ENCODE measurements at regions not wholly inside any gene's neighbourhood (a gene's known extent, or its start where the extent isn't known, plus 50 kb on each side); places are given as distances from the start of the nearest gene placed in this dataset.

DNA sequence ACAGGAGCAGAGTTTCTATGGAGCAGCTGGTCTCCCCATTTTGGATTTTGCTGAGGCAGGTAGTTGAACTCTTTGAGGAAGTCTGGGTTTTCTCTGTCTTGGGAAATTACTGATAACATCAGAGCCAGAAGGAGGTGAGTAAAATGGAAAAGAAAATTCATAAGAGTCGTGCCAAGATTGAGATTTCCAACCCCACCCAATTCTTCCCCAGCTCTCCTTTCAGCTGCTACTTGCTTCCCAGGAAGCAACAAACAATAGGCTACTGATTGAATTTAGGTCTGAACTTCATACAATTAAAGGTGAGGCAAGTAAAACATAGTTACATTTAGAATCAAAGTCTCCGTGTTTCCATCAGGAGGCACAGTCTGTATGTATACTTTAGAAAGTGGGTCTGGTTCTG, 54.6 kb upstream of the EOLA2 start:
- DNase-seq (ENCODE audit: low read depth), result no peak

DNA sequence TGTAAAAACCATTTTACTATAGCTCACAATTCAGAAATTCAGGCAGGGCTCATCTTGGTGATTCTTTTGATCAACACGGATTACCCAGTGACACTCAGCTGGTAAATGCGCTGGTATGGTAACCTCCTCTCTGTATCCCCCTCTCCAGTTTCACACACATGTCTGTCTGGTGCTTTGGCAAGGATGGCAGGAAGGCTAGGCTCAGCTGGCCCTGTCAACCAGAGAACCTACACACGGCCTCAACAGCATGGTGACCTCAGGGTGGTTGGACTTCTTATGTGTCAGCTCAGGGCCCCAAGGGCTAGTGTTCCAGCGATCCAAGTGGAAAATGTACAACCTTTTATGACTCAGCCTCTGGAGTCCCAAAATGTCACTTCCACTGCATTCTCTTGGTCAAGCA, 55.7 kb upstream of the EOLA2 start:
- no peak for DNase-seq (ENCODE audit: low read depth)

DNA sequence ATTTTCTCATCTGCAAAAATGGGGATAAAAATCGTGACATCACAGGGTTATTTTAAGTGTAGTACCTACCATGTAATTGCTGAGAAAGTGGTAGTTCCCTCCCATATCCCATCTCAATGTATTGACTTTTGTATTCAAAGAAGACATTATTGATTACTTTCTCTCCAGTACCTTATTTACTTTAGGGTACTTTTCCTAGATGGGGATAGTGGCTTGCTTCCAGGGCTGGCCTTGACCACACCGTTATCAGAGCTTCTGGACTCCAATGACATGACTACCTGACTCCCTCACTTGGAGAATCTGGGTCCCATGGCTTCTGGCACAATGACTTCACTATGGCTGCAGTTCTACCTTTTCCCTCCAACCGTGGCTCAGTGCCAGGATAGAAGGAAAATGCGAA, 58.2 kb upstream of the EOLA2 start:
- no peak for DNase-seq (ENCODE audit: low read depth)

- DNase-seq (ENCODE audit: low read depth), result no peak
Measured at GRCh38 chrX:150005027-150005426, 66.7 kb upstream of the EOLA2 start.

DNA sequence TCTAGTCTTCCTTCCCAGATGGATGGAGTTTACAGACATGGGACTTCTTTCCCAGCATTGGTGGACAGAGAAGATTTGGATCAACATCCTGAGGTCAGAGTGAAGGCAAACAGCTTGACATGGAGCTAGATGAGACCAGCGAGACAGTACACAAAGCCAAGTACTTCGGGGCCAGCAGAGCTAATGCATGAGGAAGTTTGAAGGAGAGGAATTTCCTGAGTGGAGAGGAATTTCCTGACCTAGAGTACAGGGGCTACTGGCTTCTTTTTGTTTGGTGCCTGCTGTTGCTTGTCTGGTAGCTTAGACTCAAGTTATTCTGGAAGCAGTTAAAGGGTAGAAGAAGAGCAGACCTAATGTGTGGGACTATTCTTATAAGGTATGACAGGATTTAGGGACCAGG, 69.1 kb upstream of the EOLA2 start:
- DNase-seq (ENCODE audit: low read depth), result no peak

- no peak for DNase-seq (ENCODE audit: low read depth)
Measured at GRCh38 chrX:150012647-150013381, 74.5 kb upstream of the EOLA2 start.

- no peak for DNase-seq (ENCODE audit: low read depth)
Measured at GRCh38 chrX:150014525-150014924, 76.2 kb upstream of the EOLA2 start.

DNA sequence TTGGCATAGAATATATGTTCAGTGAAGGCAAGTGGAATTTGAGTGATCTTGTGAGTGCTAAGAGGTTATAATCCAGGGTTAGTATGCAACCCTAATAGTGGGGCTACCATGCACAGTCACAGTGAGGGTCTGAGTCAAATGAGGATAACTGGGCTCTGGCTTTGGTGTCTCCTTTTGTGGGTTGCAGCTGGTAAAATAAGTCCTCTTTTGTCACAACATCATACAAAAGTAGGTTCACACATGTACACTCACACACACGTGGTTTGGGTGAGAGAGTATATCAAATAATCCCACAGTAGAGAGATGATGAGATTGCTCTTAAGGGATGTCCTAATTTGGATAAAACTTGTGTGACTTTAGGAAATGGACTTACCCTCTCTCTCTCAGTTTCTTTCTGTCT, 79.6 kb upstream of the EOLA2 start:
- DNase-seq (ENCODE audit: low read depth), result no peak

DNA sequence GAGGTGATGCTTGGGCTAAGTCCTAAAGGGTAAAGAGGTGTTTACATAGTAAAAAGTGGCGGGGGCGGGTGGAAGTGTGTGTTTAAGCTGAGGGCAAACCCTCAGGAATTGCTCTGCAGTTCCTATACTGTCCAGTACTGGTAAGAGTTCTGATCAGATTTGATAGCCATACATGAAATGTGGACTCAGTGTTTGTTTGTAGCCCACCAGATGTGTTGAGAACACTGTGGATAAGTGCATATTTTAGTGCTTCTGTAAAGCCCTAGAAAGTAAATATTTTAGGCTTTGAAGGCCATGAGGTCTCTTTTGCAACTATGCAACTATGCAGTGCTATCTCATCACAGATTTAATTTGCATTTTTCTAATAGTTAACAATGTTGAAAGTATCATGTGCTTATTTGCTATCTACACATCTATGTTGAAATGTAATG, 80.7 kb upstream of the EOLA2 start:
- DNase-seq (ENCODE audit: low read depth), result no peak

DNA sequence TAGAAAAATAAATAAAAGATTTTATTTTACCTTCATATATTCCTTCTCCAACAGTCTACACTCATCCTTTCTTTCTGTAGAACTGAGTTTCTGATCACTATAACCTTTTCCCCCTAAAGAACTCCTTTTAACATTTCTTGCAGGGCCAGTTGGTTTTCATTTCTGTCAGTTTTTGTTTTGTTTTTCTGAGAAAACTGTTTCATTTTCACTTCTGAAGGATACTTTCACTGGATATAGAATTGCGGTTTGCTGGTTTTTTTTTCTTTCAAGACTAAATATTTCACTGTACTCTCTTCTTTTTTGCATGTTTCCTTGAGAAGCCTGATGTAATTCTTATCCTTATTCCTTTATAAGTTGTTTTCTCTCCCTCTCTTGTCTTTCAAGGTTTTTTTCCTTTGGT, 90.4 kb upstream of the EOLA2 start:
- DNase-seq (ENCODE audit: low read depth), result no peak

DNA sequence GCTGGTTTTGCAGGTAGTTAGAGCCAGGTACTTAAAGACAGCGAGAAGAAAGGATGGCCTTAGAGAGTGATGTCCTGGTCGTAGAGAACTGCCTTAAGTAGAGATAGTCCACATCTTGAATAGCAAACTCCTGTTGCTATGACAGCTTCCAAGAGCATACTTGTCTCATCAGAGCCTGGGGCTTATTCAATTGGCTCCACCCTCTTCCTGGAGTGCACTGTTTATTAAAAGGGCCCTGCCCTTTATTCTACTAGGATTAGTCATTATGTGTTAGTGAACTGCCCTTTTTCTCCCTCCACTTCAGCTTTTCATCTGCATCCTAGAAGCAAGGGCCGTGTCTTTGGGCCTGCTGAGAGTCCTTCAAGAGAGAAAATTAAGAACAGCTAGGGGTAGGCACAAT, 94.5 kb upstream of the EOLA2 start:
- DNase-seq (ENCODE audit: low read depth), result no peak

DNA sequence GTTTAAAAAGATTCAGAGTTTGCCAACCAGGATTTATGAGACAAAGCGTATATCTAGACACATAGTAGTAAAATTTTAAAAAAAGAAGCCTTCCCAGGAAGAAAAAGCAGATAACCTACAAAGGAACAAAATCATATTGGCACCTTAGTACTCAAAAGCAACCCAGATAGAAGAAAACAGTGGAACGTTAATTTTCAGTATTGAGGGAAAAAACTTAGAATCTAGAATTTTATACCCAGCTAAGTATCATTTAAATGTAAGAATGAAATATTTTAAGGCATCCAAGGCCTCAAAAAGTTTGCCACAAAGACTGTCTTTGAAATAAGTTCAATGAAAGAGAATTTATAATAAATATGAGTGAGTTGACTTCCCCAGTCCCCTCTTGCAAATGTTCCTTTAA, 96.5 kb upstream of the EOLA2 start:
- no peak for DNase-seq (ENCODE audit: low read depth)

DNA sequence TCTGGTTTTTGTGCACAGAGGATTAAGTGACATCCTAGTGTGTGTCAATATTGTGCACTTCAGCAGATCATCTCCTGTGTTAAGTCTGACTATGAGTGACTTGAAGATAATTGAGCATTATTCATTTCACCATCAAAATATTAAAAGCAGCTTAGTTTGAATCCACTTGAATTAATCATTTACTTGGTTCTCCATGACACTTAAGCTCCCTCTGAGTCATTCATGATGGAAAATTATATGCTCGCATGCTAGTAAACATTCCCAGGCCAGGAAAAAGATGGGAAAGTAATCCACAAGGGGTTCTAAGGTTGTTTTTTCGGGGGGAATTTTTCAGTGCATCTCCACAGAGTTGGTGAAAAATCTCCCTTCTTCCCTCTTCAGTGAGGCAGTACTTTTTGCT, 97.2 kb upstream of the EOLA2 start:
- DNase-seq (ENCODE audit: low read depth), result no peak

DNA sequence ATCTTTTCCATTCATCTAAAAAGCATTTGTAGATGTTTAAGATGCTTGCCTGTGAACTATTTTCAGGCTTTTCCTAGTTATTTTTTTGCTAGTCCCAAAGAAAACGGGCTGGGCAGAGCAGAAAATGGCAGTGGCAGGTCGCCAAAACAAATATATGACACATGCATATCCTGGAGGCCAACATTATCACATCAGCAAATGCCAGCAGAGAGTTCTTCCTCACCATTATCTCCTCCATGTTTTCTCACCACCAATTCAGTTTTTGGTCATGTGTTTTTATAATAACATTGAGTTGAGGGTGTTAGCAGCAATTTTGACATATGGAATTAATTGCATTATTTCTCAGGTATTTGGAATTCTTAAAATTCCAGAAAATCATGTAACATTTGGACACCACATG, 97.9 kb upstream of the EOLA2 start:
- DNase-seq (ENCODE audit: low read depth), result no peak

- DNase-seq (ENCODE audit: low read depth), result no peak
Measured at GRCh38 chrX:150036641-150037040, 98.3 kb upstream of the EOLA2 start.

- no peak for DNase-seq (ENCODE audit: low read depth)
Measured at GRCh38 chrX:150037041-150037440, 98.8 kb upstream of the EOLA2 start.

GRCh38 chrX:150038315-150038714, 100.0 kb upstream of the EOLA2 start:
- DNase-seq (ENCODE audit: low read depth), result no peak

- DNase-seq (ENCODE audit: low read depth), result no peak
Measured at GRCh38 chrX:150038986-150039599, 100.8 kb upstream of the EOLA2 start.

GRCh38 chrX:150041208-150041607, 102.9 kb upstream of the EOLA2 start:
- no peak for DNase-seq (ENCODE audit: low read depth)

GRCh38 chrX:150044556-150044955, 106.3 kb upstream of the EOLA2 start:
- DNase-seq (ENCODE audit: low read depth), result no peak

GRCh38 chrX:150047818-150048217, 109.5 kb upstream of the EOLA2 start:
- no peak for DNase-seq (ENCODE audit: low read depth)

GRCh38 chrX:150049647-150050046, 111.4 kb upstream of the EOLA2 start:
- no peak for DNase-seq (ENCODE audit: low read depth)

GRCh38 chrX:150050387-150050786, 112.1 kb upstream of the EOLA2 start:
- no peak for DNase-seq (ENCODE audit: low read depth)

- DNase-seq (ENCODE audit: low read depth), result no peak
Measured at GRCh38 chrX:150051096-150051495, 112.8 kb upstream of the EOLA2 start.
